ENCODE measurements at regions not wholly inside any gene's neighbourhood (a gene's known extent, or its start where the extent isn't known, plus 50 kb on each side); places are given as distances from the start of the nearest gene placed in this dataset.
"Not testable (repeated sequence)": the region's sequence is repeated elsewhere in the genome, so short reads cannot be mapped to it uniquely, and the experiment has no call there.

DNA sequence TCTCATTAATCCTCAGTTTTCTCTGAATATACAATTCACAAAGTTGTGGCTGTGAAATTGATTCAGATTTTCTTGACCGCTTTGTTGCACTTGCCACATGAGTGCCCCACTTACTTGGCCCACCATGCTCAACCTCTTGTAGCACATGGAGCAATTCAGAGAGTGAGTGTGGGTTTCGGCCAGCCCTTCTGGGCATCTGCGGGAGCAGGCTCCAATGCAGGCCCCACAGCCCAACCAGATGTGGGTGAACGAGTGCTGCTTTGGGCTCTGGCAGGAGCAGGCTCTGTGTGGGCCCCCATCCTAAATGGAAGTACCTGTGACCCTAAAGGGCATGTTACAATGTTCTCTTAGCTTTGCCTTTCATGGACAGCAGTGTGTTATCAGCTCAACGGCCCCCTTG lies 2338.6 kb downstream of the LRRC4C start:
- DNase-seq: no peak

DNA sequence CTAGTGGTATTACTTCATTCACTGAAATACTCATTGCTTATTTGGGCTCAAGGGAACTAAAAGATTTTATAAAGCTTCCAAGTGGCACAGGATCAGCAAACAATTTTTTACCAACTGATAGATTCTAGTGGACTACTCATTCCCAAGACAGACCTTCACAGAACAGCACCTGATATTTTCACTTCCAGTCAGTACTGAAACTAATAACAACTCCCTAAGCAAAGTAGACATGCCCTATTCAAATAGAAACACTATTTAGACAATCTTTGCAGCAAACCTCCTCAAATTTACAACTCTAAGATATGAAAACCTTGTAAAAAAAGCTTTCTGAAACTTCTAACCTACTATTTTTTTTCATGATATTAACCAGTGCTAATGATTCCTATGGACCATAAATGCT lies 2345.8 kb downstream of the LRRC4C start:
- no peak for DNase-seq

DNA sequence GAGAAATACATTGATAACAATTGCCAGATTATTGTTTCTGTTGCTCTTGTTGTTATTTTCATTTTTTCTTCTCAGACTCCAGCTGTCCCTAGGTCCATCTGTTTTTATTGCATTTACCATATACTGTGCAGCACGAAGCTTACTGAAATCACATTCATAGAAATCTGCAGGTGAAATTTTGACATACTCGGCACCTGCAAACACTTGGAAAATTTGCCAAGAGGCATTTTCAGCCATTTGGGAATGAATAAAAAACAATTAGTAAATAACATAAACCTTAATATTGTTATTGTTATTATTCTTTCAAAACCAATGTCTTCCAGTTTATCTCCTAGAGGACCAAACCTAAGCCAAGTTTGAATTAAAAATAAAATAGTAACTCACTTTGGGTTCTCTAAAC lies 2357.2 kb downstream of the LRRC4C start:
- no peak for DNase-seq

DNA sequence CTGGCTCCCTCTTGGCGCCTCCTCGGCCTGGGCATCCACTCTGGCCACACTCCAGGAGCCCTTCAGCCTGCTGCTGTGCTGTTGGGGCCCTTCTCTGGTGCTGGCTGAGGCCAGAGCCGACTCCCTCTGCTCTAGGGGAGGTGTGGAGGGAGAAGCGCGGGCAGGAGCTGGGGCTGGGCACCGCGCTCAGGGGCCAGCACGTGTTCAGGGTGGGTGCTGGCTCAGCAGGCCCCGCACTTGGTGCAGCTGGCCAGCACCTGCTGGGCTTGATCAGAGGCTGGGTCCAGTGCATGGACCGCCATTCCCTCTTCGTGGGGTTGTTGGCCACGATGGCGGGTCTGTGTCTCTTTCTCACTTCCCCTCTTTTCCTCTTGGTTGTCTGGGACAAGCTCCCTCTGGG lies 2381.0 kb downstream of the LRRC4C start:
- no peak for DNase-seq

DNA sequence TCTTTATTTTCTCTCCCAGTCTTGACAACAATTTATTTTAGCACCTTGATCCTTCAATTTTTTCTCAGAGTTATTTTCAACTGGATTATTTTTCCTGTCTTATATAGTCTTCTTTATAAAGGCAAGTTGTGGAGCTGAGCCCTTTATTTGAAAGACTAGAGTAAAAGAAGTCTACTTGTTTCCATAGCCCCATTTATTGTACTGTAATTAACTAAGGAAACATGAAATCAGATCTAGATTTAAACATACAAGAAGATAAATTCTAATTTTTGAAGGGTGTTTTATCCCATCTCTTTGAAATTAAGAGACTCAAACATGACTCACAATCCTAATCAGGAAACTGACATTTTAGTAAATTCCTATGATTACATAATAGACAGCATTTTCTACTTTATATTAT lies 2421.8 kb downstream of the LRRC4C start:
- DNase-seq: no peak

DNA sequence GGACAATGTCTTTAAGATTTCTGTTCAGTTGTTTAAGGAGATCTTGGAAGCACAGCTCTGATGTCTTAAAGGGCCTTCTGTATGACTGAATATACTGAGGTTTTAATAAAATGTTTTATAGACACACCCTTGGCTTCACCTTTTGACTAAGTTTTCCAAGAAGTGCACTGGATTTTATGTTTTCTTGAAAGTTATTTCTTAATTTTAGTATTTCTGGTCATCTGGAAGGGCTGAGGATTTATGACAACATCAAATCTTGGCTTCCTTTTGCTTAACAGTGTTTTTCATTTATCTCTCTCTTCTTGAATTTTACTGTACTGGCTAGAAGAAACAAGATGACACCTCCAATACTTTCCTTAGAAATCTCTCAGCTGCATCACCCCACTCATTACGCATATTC lies 2423.4 kb downstream of the LRRC4C start:
- no peak for DNase-seq

DNA sequence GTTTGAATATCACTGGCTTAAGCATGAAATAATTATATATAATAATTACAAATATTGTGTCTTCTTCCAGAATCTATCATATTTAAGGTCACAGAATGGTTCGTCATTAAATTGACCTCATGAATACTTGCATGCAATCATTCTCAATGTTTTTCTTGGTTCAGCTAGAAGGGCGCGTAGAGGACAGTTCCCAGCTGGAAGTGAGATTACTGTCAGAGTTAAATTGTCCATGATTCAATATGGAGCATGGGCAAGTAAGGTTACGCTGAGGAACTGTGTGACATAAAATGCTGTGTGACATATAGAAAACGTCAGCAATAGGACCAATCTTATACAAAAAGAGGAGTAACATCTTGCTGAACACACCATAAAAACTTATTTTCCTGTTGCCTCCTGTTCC lies 2423.5 kb upstream of the RAG2 start:
- no peak for DNase-seq

DNA sequence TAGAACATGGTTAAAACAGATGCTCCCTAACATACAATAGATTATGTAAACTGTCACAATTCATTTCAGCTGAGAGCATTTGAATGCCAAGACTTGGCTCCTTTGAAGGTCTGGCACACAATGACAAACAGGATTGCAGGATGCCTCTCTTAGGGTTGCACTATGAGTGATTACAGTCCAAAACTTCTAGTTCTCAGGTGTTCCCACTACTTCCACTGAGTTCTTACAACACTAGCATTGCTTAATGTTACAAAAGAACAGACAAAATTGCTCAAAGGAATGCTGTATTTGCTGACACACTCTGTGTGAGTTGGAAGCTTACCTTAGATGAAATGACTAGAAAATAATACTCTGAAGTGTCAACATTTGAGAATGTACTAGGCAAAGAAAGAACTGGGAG lies 2413.8 kb upstream of the RAG2 start:
- DNase-seq: no peak

DNA sequence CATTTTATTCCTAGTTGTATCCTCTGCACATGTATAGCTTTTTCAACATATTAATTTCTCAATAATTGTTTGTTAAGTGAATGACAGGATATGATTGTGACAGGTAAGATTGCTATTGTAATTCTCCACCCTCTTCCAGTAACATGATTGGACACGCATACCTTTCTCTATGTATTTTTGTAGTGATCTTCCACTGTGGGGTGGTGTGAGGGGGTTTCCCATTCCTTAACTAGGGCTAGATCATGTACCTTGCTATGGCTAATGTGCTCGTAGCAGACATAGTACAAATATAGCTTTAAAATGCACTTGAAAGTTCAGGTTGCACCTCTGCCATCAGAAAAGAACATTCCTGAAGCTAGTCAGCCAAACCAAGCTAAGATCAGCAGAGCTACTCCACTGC lies 2392.8 kb upstream of the RAG2 start:
- no peak for DNase-seq

DNA sequence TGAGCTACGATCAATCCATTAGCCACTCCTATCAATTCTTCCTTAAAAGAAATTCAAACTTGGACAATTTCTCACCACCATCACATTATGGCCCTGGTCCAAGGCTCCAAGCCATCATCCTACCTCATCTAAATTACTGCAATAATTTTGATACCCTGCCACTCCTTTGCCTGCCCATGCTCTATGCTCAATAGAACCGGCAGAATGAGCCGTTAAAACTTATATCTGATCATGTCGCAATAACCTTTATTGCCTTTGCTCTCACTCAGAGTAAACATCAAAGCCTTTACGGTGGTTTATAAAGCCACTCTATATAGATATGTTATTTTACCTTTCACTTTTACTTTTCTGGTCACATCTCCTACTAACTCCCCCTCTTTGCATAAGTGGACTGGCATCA lies 2392.1 kb upstream of the RAG2 start:
- no peak for DNase-seq

DNA sequence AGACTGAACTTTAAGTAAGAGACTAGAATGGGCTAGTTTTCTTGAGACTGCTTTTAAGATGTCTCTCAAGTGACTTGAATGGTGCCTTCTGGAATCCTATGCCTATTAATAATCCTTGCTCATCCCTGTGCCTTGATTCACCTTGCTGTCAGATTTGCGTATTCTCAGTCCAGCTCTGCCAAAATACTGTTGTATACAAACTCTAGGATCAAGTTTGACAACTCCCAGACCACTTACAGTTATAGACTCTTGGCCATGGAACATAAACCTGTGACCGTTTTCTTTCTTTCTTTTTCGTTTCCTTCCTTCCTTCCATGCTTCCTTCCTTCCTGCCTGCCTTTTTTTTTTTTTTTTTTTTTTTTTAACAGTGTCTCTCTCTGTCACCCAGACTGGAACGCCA lies 2390.9 kb upstream of the RAG2 start:
- DNase-seq: no peak

DNA sequence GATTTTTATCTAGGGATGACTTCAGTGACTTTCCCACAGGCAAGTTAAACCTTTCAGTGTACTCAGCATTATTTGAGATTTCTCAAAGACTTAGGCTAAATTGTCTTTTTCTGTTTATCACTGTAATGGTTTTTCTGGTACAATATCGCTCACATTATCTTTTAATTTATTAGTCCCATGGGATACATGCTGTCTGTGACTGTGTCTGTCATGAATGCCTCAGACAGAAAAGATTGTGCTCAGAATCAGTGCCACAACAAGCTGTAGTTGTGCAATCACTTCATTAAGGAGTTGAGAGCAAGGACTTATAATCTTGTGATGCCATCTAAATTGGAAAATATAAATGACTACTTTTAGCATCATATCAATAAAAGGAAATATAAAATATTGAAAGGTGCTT lies 2374.2 kb upstream of the RAG2 start:
- no peak for DNase-seq

DNA sequence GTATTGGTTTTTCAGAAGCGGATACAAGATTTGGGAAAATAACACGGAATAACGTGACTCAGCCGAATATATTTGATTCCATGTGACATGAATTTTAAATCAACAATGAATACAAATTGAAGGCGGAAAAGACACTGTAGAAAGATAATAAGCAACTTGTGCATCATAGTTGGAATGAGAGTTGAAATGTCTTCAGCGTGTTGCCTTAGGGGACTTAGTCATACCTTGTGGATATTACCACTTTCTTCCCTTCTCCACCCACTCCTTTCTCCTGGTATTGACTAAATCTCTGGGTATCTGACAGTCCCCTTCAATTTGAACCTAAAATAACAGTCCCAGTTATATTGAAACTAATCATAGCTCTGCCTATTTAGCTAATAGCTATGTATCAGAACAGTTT lies 2373.1 kb upstream of the RAG2 start:
- DNase-seq: no peak

DNA sequence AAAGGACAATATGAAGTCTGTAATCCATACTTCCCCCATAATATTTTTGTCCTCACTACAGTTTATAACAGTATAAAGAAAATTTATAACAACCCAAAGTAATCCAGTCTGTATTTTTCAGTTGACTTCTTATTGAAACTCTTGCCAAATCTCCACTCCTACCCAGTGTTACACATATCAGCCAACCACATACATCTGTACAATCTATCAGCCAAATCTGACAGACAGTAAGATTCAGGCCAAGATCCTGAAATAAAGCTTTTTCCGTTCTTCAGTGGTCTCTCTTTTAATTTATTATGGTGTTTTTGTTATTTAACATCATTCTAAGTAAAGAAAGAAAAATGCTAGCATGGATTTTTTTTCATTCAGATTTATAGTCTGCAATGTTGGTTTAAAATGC lies 2370.9 kb upstream of the RAG2 start:
- no peak for DNase-seq

DNA sequence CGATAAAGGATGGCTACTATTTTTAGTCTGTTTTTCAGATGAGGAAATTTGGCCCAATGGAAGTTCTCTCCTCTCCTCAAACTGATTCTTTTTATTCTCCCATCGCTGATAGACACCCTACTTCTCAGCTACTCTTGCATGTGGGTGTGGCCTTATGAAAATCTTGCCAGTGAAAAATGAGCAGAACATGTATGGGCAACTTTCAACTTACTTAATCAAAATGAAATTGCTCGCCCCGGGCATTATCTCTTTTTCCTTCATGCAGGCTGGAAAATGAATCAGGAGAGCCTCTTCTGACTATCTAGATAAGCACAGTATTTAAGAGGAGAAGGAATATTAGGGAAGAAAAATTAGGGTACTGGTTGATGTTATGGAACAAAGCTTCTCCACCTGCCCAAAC lies 2354.7 kb upstream of the RAG2 start:
- DNase-seq: no peak

DNA sequence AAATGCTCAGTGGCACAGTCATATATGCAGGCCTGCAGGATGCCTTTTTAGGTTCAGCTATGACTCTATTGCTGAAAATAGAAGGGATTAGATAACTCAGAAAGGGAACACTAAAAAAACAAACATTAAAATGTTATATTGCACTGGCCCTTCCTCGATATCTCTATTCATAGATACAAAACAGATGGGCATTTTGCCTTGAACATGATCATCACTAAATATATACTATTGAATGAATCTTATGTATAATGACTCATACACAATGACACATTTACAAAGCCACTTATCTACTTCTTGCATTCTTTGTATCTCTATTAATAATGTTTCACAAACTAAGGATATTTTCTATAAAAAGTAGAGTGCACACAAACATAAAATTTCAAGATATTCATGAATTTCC lies 2352.8 kb upstream of the RAG2 start:
- DNase-seq: no peak

DNA sequence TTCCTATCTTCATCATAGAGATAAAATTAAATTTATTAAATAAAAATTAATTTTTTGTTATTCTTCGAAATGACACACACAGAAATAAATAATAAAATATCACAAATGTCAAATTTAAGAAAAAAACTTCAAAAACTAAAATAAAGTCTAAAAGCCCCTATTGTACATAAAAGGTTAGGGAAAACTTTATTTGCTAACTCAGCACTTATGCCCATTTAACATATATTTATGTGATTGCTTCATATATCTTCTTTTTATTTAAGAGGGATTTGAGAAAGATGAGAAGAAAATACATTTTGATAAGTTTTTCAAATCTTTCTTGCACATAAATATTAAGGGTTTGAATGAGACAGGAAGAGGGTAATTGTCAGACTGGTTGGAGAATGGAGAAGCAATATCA lies 2350.4 kb upstream of the RAG2 start:
- no peak for DNase-seq

DNA sequence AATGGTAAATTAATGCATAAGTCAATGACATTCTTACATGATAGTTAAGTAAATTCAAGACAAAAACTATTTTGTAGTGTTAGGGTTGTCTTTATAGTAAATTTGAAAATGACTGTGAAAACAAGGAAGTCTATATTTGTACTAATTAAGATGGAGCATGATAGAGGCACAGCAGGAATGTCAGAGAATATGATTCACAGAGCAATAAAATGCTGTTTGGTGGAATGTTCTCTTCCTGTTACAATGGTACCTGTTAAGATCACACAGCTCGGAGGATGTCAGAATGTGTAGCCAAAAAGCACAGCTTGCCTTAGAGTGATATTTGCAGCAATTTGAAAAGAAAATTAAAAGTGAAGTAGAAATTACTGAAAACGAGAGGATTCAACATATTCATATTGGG lies 2339.7 kb upstream of the RAG2 start:
- no peak for DNase-seq

DNA sequence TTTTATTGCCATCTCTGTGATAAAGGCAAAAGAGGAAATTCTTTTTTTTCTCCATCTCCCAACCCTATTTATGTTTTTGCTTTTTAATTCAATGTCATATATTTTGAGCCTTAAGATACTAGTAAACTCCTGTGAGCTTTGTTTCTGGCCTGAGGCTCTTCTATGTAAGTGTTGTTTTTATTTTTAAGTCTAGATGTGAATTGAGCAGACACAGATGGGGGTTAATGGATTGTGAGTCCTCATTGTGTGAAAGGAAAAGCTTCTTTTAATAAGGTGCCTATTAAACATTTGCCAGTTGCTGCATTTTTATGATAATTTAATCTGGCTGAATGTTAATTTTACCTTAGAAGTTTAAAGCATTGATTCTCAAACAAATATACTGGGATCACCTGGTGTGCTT lies 2337.9 kb upstream of the RAG2 start:
- no peak for DNase-seq

DNA sequence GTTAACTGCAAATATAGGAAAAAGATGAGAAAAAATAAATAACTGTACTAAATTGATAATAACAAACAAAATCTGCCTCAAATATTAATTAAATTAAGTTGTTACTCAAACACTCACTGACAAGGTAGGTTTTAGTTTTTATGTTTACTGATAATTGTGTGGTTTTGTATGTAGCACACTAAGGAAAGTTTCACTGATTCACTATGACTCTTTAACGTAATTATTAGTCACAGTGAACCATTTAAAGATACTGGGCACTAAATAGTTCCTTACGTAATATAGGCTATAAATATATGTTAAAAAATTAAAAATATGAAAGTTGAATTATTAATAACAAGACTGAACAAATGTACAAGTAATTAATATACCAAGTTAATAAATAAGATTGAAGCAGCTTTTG lies 2330.0 kb upstream of the RAG2 start:
- no peak for DNase-seq

DNA sequence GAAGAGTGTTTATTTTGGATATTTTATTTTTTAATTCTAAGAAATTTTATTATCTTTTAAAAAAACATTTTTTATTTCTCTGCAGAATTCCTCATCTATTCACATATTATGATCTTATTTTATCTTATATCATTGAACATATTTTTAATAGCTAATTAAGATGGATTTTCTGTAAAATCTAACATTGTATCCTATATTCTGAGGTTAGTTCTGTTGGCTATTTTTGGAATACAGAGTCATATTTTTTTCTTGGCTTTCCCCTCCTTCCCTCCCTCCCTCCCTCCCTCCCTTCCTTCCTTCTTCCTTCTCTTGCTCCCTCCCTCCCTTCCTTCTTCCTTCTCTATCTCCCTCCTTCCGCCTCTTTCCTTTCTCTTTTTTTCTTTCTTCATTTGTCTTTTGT lies 2326.6 kb upstream of the RAG2 start:
- DNase-seq: no peak

DNA sequence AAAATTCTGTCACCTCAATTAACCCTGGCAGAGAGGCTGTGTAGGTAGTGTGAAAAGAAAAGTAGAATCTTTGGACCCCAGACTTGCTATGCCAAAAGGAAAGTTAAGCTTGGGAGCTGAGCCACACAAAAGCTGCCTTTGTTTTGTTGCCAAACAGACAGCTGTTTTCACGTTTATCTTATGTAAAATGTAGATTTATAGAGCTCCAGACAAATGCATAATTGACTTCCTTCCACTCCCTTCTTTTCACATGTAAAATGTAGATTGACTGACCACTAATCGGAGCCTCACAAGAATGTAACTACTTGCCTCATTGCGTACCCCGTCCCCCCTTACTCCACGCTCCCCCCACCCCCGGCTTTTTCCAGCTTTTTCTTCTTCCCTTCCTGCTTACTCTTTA lies 2302.2 kb upstream of the RAG2 start:
- DNase-seq: no peak

DNA sequence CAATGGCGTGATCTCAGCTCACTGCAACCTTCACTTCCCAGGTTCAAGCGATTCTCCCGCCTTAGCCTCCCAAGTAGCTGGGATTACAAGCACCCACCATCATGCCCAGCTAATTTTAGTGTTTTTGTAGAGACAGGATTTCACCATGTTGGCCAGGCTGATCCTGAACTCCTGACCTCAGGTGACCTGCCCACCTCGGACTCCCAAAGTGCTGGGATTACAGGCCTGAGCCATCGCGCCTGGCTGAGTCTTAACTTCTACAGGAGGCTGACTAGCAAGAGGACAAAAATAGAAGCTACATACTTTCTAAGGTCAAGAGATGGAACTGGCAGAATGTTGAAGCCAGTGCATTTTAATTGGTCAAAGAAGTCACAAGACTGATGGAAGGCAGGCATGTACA lies 2296.2 kb upstream of the RAG2 start:
- DNase-seq: not testable (repeated sequence)

DNA sequence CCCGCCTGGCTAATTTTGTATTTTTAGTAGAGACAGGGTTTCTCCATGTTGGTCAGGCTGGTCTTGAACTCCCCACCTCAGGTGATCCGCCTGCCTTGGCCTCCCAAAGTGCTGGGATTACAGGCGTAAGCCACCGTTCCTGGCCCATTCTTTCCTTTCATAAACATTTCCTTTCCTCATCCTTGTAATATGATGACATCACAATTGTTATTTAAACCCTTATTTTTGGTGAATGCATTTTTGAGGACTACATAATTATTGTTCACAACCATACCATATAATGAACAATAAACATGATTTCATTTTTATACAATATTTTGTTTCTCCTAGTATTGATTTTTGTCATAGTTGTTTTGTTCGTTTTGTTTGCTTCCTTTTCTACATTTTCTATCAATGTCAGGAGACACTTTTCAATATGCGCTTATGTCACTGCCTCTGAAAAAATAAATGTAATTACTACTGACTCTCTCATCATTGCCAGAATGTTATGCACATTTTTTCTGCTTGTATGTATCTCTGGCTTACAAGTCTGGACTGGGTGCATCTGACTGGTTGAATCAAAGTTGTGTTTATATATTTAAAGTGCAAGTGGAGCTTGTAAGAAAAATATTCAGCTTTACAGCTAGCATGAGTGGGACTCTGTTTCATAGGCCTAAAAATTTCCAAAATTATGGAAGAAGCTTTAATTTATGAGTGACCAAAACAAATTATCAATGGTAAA lies 2286.3 kb upstream of the RAG2 start:
- DNase-seq: no peak

DNA sequence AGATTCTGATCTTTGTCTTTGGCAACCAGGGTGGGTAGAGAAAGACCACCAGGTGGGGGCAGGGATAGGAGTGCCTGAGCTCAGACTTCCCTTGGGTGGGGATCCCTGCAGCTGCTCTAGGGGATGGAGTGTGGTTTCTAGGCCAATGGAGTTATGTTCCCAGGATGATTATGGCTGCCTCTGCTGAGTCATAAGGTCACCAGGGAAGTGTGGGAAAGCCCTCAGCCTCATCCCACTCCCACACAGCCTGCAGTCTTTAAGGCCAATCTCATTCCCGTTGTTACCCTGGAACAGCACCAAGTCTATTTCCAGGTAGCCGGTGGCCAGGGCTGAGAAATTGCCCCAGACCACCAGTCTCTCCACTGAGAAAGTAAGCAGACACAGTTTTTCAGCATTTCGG lies 2269.3 kb upstream of the RAG2 start:
- DNase-seq: no peak

DNA sequence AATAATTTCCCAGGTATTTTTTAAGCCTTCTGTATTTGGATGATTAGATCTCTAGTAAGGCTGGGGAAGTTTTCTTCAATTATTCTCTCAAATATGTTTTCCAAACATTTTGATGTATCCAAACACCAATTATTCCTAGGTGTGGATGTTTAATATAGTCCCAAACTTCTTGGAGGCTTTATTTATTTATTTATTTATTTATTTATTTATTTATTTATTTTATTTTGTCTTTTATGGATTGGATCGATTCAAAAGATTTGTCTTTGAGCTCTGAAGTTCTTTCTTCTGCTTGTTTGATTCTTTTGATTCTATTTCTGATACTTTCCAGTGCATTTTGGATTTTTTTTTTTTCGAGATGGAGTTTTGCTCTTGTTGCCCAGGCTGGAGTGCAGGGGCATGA lies 2267.9 kb upstream of the RAG2 start:
- no peak for DNase-seq
